HL-60 (cell line): ENCODE measurements at regions not wholly inside any gene's neighbourhood (a gene's known extent, or its start where the extent isn't known, plus 50 kb on each side); places are given as distances from the start of the nearest gene placed in this dataset.

Experiments used
- DNase-seq, 2 experiments: peaks; one replicate each; pipeline ENCODE4 v3.0.0-alpha.2; 2010 to 2020; ENCODE audit warnings: low read depth in 1 of 2, low spot score in 1 of 2
- H3K27ac ChIP-seq: fragments of 250-450 bp; sonication (Bioruptor Pico); replicated peaks from 2 replicates; pipeline ENCODE4 v1.5.1; 2020; ENCODE audit warnings: mild to moderate bottlenecking, moderate library complexity
- H3K27me3 ChIP-seq: fragments of 250-450 bp; sonication (Bioruptor Pico); 2 replicates; pipeline ENCODE4 v1.5.1; 2021; ENCODE audit warnings: mild to moderate bottlenecking, moderate library complexity; ENCODE audit not compliant: insufficient read depth, poor library complexity, severe bottlenecking
- H3K4me3 ChIP-seq: replicated peaks from 2 replicates; pipeline ENCODE4 v1.5.1; 2011; ENCODE audit warnings: mild to moderate bottlenecking, control low read depth, low read length; ENCODE audit not compliant: insufficient read depth
- GABPA ChIP-seq: IDR thresholded peaks from 2 replicates; pipeline ENCODE4 v1.6.1; 2012; ENCODE audit warnings: low read depth
- POLR2AphosphoS5 ChIP-seq: IDR thresholded peaks from 2 replicates; pipeline ENCODE4 v1.6.1; 2012; ENCODE audit warnings: low read depth
- SPI1 ChIP-seq: IDR thresholded peaks from 2 replicates; pipeline ENCODE4 v1.6.1; 2012; ENCODE audit warnings: low read depth, mild to moderate bottlenecking, borderline replicate concordance
- TF ChIP-seq, protein P1 (sequence below): IDR thresholded peaks from 2 replicates; pipeline ENCODE4 v1.6.1; 2012; ENCODE audit warnings: low read depth; ENCODE audit not compliant: insufficient replicate concordance
- TF ChIP-seq, protein P2 (sequence below): IDR thresholded peaks from one replicate; pipeline ENCODE4 v1.5.1; 2011; ENCODE audit warnings: low read length, control low read depth, inconsistent platforms; ENCODE audit not compliant: insufficient read depth

DNA sequence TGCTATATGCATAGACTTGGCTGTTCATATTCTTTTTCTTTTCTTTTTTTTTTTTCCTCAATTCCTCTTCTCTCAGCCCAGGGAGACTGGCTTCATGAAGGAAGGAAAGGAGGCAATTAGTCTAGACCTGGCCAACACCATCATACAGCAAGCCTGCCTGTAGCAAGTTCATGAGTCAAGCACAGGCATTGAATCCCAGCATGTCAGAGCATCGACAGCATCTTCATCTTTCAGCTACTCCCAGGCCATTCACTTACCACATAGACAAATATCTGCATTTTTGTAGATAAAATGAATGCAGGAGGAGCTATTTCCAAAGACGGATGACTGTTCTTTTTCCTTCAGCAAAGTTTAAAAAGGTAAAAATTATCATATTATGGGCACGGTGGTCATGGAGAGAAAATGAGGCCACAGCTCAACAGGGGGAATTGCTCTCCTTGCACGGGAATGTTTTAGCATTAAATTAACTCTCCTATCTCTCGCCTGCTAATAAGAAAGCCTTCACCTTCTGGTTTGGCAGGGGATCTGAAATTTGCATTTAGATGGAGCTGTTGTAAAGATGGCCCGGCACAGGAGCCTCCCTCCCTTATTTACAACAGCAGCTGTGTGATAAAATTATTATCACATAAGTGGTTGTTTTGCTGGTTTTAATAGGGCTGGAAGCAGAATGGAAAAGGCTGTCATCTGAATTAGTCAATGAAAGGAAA lies 626.5 kb upstream of the AUTS2 start:
- Histone ChIP-seq H3K27me3 (no peaks in the 10 kb centered on the region), H3K27ac (no peak overlapping the region), H3K4me3 (no peak overlapping the region)
- no peak for TF ChIP-seq GABPA
- TF ChIP-seq, protein P1, sequence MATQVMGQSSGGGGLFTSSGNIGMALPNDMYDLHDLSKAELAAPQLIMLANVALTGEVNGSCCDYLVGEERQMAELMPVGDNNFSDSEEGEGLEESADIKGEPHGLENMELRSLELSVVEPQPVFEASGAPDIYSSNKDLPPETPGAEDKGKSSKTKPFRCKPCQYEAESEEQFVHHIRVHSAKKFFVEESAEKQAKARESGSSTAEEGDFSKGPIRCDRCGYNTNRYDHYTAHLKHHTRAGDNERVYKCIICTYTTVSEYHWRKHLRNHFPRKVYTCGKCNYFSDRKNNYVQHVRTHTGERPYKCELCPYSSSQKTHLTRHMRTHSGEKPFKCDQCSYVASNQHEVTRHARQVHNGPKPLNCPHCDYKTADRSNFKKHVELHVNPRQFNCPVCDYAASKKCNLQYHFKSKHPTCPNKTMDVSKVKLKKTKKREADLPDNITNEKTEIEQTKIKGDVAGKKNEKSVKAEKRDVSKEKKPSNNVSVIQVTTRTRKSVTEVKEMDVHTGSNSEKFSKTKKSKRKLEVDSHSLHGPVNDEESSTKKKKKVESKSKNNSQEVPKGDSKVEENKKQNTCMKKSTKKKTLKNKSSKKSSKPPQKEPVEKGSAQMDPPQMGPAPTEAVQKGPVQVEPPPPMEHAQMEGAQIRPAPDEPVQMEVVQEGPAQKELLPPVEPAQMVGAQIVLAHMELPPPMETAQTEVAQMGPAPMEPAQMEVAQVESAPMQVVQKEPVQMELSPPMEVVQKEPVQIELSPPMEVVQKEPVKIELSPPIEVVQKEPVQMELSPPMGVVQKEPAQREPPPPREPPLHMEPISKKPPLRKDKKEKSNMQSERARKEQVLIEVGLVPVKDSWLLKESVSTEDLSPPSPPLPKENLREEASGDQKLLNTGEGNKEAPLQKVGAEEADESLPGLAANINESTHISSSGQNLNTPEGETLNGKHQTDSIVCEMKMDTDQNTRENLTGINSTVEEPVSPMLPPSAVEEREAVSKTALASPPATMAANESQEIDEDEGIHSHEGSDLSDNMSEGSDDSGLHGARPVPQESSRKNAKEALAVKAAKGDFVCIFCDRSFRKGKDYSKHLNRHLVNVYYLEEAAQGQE, result no peak
- TF ChIP-seq, protein P2, sequence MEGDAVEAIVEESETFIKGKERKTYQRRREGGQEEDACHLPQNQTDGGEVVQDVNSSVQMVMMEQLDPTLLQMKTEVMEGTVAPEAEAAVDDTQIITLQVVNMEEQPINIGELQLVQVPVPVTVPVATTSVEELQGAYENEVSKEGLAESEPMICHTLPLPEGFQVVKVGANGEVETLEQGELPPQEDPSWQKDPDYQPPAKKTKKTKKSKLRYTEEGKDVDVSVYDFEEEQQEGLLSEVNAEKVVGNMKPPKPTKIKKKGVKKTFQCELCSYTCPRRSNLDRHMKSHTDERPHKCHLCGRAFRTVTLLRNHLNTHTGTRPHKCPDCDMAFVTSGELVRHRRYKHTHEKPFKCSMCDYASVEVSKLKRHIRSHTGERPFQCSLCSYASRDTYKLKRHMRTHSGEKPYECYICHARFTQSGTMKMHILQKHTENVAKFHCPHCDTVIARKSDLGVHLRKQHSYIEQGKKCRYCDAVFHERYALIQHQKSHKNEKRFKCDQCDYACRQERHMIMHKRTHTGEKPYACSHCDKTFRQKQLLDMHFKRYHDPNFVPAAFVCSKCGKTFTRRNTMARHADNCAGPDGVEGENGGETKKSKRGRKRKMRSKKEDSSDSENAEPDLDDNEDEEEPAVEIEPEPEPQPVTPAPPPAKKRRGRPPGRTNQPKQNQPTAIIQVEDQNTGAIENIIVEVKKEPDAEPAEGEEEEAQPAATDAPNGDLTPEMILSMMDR, result no peak
- TF ChIP-seq POLR2AphosphoS5, result no peak
- TF ChIP-seq SPI1, result no peak
- DNase-seq, result no peak

DNA sequence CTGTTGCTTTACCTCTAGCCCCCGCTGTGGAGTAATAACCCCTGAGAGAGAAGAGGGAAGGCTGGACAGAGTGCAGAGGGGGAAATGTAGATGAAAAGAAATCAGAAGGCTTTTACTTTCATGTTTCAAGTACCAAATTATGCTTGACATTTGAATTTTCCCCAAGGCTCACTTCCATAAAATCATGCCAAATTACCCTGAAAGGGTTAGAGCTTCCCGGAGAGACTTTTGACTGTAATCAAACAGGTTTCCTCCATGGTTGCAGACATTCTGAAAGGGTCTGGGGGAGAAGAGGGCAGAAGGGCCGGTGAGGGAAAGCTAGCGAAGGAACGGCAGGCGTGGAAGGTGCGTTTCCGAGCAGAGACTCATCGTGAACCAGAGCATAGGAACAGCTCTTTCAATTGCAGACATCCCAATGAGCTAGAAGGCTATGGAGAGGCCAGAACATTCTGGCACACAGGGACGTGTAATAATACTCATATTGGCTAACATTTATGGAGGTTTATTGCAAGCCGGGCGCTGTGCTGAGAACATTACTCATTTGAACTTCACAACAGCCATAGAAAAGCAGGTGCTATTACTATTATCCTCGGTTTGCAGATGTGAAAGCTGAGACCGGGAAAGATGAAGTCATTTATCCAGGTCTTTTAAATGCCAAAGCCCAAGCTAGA lies 620.8 kb upstream of the AUTS2 start:
- DNase-seq, result no peak
- no peak overlapping the region for H3K4me3 ChIP-seq
- no peak for TF ChIP-seq POLR2AphosphoS5
- no peak for TF ChIP-seq GABPA
- TF ChIP-seq, protein P1, result no peak
- no peak for TF ChIP-seq SPI1
- TF ChIP-seq, protein P2, result no peak

DNA sequence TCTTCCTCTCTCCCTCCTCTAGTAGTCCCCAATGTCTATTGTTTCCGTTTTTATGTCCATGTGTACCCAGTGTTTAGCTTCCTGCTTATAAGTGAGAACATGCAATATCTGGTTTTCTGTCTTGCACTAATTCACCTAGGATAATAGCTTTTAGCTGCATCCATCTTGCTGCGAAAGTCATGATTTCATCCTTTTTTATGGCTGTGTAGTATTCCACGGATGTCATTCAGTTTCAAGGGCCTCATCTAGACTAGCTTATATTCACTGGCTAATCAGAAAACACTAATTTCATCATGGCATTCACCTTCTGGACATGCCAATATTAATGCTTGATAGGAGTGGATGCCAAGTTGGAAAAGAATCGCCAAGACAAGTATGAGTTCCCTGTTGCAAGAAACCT lies 619.6 kb upstream of the AUTS2 start:
- no peaks in the 10 kb centered on the region for H3K27me3 ChIP-seq
- H3K27ac ChIP-seq, result no peak overlapping the region
- TF ChIP-seq, protein P2, result no peak
- no peak for TF ChIP-seq POLR2AphosphoS5
- no peak for TF ChIP-seq GABPA
- TF ChIP-seq, protein P1, result no peak
- no peak for TF ChIP-seq SPI1
- no peak overlapping the region for H3K4me3 ChIP-seq
- DNase-seq, result no peak

More for the DNA sequence above, 620.8 kb upstream of the AUTS2 start:
- Histone ChIP-seq H3K27ac (no peak overlapping the region), H3K27me3 (no peaks in the 10 kb centered on the region)
